Right ventricle myocardium inferior (tissue), 1 donor: ENCODE measurements at regions not wholly inside any gene's neighbourhood (a gene's known extent, or its start where the extent isn't known, plus 50 kb on each side); places are given as distances from the start of the nearest gene placed in this dataset.

Experiments used
- ATAC-seq: fragments of 200-7000 bp; cut with Tn5 transposase; one replicate; pipeline ENCODE4 v1.9.1; 2020; ENCODE audit warnings: mild to moderate bottlenecking, moderate library complexity
- DNase-seq: peaks from one replicate; pipeline ENCODE4 v3.0.0; 2021; ENCODE audit errors: missing footprints
- intact Hi-C: fragments of 100-400 bp; cut with DNase I; formaldehyde crosslinking; loops from one replicate; pipeline ENCODE4 v1.11.0; 2022
- donor health status: DM: no; HTN: yes; CAD: no; lungs with severe emphysema.

GRCh38 chr13:22211876-22212275 is 541.0 kb downstream of the FGF9 start:
- no peak for DNase-seq
- intact Hi-C loops = no loop called here
- ATAC-seq = no peak

- ATAC-seq (no peak), DNase-seq (no peak)
- intact Hi-C loops = no loop called here
These were observed 541.7 kb downstream of the FGF9 start for GRCh38 chr13:22212576-22212975.

GRCh38 chr13:22214184-22214583 is 543.3 kb downstream of the FGF9 start:
- ATAC-seq (no peak), DNase-seq (no peak)
- intact Hi-C loops = no loop called here

GRCh38 chr13:22218797-22219196 is 547.9 kb downstream of the FGF9 start:
- DNase-seq (no peak), ATAC-seq (no peak)
- intact Hi-C loops = no loop called here

- ATAC-seq = no peak
- intact Hi-C loops = no loop called here
- DNase-seq = no peak
These were observed 548.8 kb downstream of the FGF9 start for GRCh38 chr13:22219709-22220108.

- no peak for ATAC-seq
- no peak for DNase-seq
- intact Hi-C loops = no loop called here
These were observed 549.6 kb downstream of the FGF9 start for GRCh38 chr13:22220151-22221135.

GRCh38 chr13:22223411-22223810 is 552.5 kb downstream of the FGF9 start:
- intact Hi-C loops = no loop called here
- ATAC-seq = no peak

GRCh38 chr13:22226086-22226485 is 555.2 kb downstream of the FGF9 start:
- DNase-seq (no peak), ATAC-seq (no peak)
- intact Hi-C loops = no loop called here

More at GRCh38 chr13:22223411-22223810, 552.5 kb downstream of the FGF9 start:
- DNase-seq = no peak

GRCh38 chr13:22227895-22228294 is 557.0 kb downstream of the FGF9 start:
- no peak for ATAC-seq
- intact Hi-C loops = no loop called here

GRCh38 chr13:22229916-22230315 is 559.0 kb downstream of the FGF9 start:
- intact Hi-C loops = no loop called here
- DNase-seq (no peak), ATAC-seq (no peak)

More at GRCh38 chr13:22227895-22228294, 557.0 kb downstream of the FGF9 start:
- DNase-seq = no peak

GRCh38 chr13:22232186-22232585 is 561.3 kb downstream of the FGF9 start:
- intact Hi-C loops = no loop called here
- DNase-seq (no peak), ATAC-seq (no peak)

- intact Hi-C loops = no loop called here
- no peak for ATAC-seq
- no peak for DNase-seq
These were observed 564.5 kb downstream of the FGF9 start for GRCh38 chr13:22235285-22235949.

GRCh38 chr13:22235950-22236290 is 565.0 kb downstream of the FGF9 start:
- ATAC-seq = no peak
- DNase-seq = no peak
- intact Hi-C loops = no loop called here

- no peak for ATAC-seq
- no peak for DNase-seq
- intact Hi-C loops = no loop called here
These were observed 567.4 kb downstream of the FGF9 start for GRCh38 chr13:22238269-22238668.

GRCh38 chr13:22240716-22241115 is 569.8 kb downstream of the FGF9 start:
- intact Hi-C loops = no loop called here
- DNase-seq = no peak
- ATAC-seq = no peak

- DNase-seq (no peak), ATAC-seq (no peak)
- intact Hi-C loops = no loop called here
These were observed 572.7 kb downstream of the FGF9 start for GRCh38 chr13:22243469-22244163.

GRCh38 chr13:22252281-22252830 is 581.5 kb downstream of the FGF9 start:
- DNase-seq (no peak), ATAC-seq (no peak)
- intact Hi-C loops = no loop called here

- intact Hi-C loops = no loop called here
These were observed 582.2 kb downstream of the FGF9 start for GRCh38 chr13:22253107-22253506.

GRCh38 chr13:22256111-22256639 is 585.3 kb downstream of the FGF9 start:
- DNase-seq = no peak
- intact Hi-C loops = no loop called here
- ATAC-seq = no peak

More at GRCh38 chr13:22253107-22253506, 582.2 kb downstream of the FGF9 start:
- ATAC-seq (no peak), DNase-seq (no peak)
